H1 (cell line): ENCODE measurements at regions not wholly inside any gene's neighbourhood (a gene's known extent, or its start where the extent isn't known, plus 50 kb on each side); places are given as distances from the start of the nearest gene placed in this dataset.

Source experiments
- CTCF ChIA-PET: fragments of 300-600 bp; sonication (Branson Sonifier 250); formaldehyde crosslinking; loops from one replicate; lab custom pipeline; 2021; ENCODE audit not compliant: partially characterized antibody; lab: Charles Lee
- POLR2A ChIA-PET: fragments of 300-600 bp; sonication (Branson Sonifier 250); formaldehyde crosslinking; loops from one replicate; lab custom pipeline; 2021; ENCODE audit warnings: inconsistent platforms; ENCODE audit not compliant: partially characterized antibody; lab: Charles Lee
- DNase-seq, 2 experiments: peaks; one replicate each; pipeline versions ENCODE4 v3.0.0 to v3.0.0-alpha.2; 2010 to 2022; ENCODE audit warnings: low spot score in 2 of 2, low read depth in 1 of 2, mixed read lengths in 1 of 2
- FAIRE-seq: peaks from 2 replicates; lab custom pipeline; 2011; peaks lifted over from hg19 to GRCh38; lab: Jason Lieb, UNC
- H2AFZ ChIP-seq: 2 replicates; pipeline ENCODE4 v1.8.1; 2012; ENCODE audit warnings: low read length, inconsistent platforms
- H2AK5ac ChIP-seq: 2 replicates; pipeline ENCODE4 v1.6.1; 2013; ENCODE audit warnings: low read depth, low read length
- H2BK120ac ChIP-seq: replicated peaks from 2 replicates; pipeline ENCODE3; 2013; ENCODE audit warnings: low read depth, low read length, inconsistent platforms
- H2BK12ac ChIP-seq: 2 replicates; pipeline ENCODE4 v1.6.1; 2013; ENCODE audit warnings: low read depth, low read length
- H2BK15ac ChIP-seq: 2 replicates; pipeline ENCODE4 v1.6.1; 2013; ENCODE audit warnings: low read length
- H2BK20ac ChIP-seq: 2 replicates; pipeline ENCODE4 v1.6.1; 2013; ENCODE audit warnings: low read length
- H2BK5ac ChIP-seq: 2 replicates; pipeline ENCODE4 v1.6.1; 2013; ENCODE audit warnings: low read depth, low read length
- H3K14ac ChIP-seq: 2 replicates; pipeline ENCODE4 v1.6.1; 2013; ENCODE audit warnings: inconsistent platforms; ENCODE audit not compliant: insufficient read length
- H3K18ac ChIP-seq: 2 replicates; pipeline ENCODE4 v1.6.1; 2013; ENCODE audit warnings: low read length; ENCODE audit errors: extremely low read depth
- H3K23ac ChIP-seq: 2 replicates; pipeline ENCODE4 v1.6.1; 2013; ENCODE audit warnings: inconsistent platforms; ENCODE audit not compliant: insufficient read length
- H3K23me2 ChIP-seq: 2 replicates; pipeline ENCODE4 v1.6.1; 2013; ENCODE audit warnings: low read depth, low read length
- H3K27ac ChIP-seq: 2 replicates; pipeline ENCODE4 v1.6.1; 2011; ENCODE audit warnings: low read depth, low read length, inconsistent platforms
- H3K27me3 ChIP-seq, 4 experiments: replicated peaks in 1 of 4; 1 replicate in 1 of 4; 2 replicates in 3 of 4; pipeline versions ENCODE4 v1.6.1 to v1.8.1; 2011 to 2013; ENCODE audit warnings: low read length in 3 of 4, mild to moderate bottlenecking in 3 of 4, inconsistent platforms in 2 of 4, mixed read lengths in 2 of 4, moderate library complexity in 1 of 4; ENCODE audit not compliant: control insufficient read depth in 3 of 4, insufficient read depth in 3 of 4; ENCODE audit errors: extremely low read depth in 1 of 4
- H3K36me3 ChIP-seq, 4 experiments: 2 replicates each; pipeline versions ENCODE4 v1.6.1 to v1.8.1; 2011 to 2013; ENCODE audit warnings: mild to moderate bottlenecking in 4 of 4, low read length in 3 of 4, moderate library complexity in 2 of 4, control low read depth in 1 of 4, inconsistent platforms in 1 of 4; ENCODE audit not compliant: insufficient read depth in 4 of 4, control insufficient read depth in 2 of 4
- H3K4ac ChIP-seq: replicated peaks from 2 replicates; pipeline ENCODE3; 2013; ENCODE audit warnings: low read length, low read depth, mixed read lengths, inconsistent platforms; ENCODE audit not compliant: insufficient read length
- H3K4me1 ChIP-seq, 4 experiments: replicated peaks in 1 of 4; 1 replicate in 1 of 4; 2 replicates in 3 of 4; pipeline versions ENCODE4 v1.6.1 to v1.8.1; 2011 to 2013; ENCODE audit warnings: low read length in 3 of 4, inconsistent platforms in 2 of 4, mixed read lengths in 1 of 4; ENCODE audit not compliant: insufficient read depth in 4 of 4, control insufficient read depth in 3 of 4
- H3K4me2 ChIP-seq, 2 experiments: 2 replicates each; pipeline versions ENCODE4 v1.6.1 to v1.8.1; 2011 to 2013; ENCODE audit warnings: low read depth in 2 of 2, low read length in 2 of 2, control low read depth in 1 of 2, inconsistent platforms in 1 of 2, mild to moderate bottlenecking in 1 of 2; ENCODE audit not compliant: insufficient read depth in 1 of 2
- H3K4me3 ChIP-seq, 4 experiments: fragments of 200-600, 300-600 bp in 1 of 4; sonication (generic), shearing (Covaris generic), sonication (Bioruptor Twin) in 1 of 4; 2 replicates each; pipeline versions ENCODE4 v1.5.1 to v1.8.1; 2011 to 2016; ENCODE audit warnings: low read length in 4 of 4, low read depth in 3 of 4, control low read depth in 2 of 4, inconsistent platforms in 2 of 4, mild to moderate bottlenecking in 2 of 4, mixed read lengths in 1 of 4, moderate library complexity in 1 of 4; ENCODE audit not compliant: insufficient read depth in 2 of 4; ENCODE audit errors: extremely low read depth in 1 of 4
- H3K56ac ChIP-seq: replicated peaks from 2 replicates; pipeline ENCODE3; 2013; ENCODE audit warnings: low read depth, mild to moderate bottlenecking, mixed read lengths, low read length, inconsistent platforms; ENCODE audit not compliant: insufficient read length
- H3K79me1 ChIP-seq: 2 replicates; pipeline ENCODE4 v1.6.1; 2013; ENCODE audit warnings: low read depth, low read length, control low read depth
- H3K79me2 ChIP-seq, 2 experiments: 2 replicates each; pipeline versions ENCODE4 v1.6.1 to v1.8.1; 2012 to 2013; ENCODE audit warnings: low read length in 2 of 2, mild to moderate bottlenecking in 2 of 2, inconsistent platforms in 1 of 2; ENCODE audit not compliant: insufficient read depth in 2 of 2, control insufficient read depth in 1 of 2
- H3K9ac ChIP-seq, 4 experiments: replicated peaks in 1 of 4; 1 replicate in 1 of 4; 2 replicates in 3 of 4; pipeline versions ENCODE4 v1.6.1 to v1.8.1; 2011 to 2013; ENCODE audit warnings: low read depth in 3 of 4, low read length in 3 of 4, control low read depth in 2 of 4, mild to moderate bottlenecking in 2 of 4, moderate library complexity in 2 of 4, inconsistent platforms in 1 of 4; ENCODE audit errors: extremely low read depth in 1 of 4
- H3K9me3 ChIP-seq, 2 experiments: 2 replicates each; pipeline versions ENCODE4 v1.6.1 to v1.8.1; 2012 to 2013; ENCODE audit warnings: mild to moderate bottlenecking in 2 of 2, moderate library complexity in 2 of 2, control low read depth in 1 of 2, inconsistent platforms in 1 of 2, low read depth in 1 of 2, low read length in 1 of 2, mixed read lengths in 1 of 2; ENCODE audit not compliant: insufficient read depth in 2 of 2
- H4K20me1 ChIP-seq, 2 experiments: replicated peaks in 1 of 2; 2 replicates each; pipeline versions ENCODE3 to v1.8.1; 2011 to 2013; ENCODE audit warnings: inconsistent platforms in 2 of 2, low read length in 2 of 2, mild to moderate bottlenecking in 1 of 2; ENCODE audit not compliant: insufficient read depth in 2 of 2, control insufficient read depth in 1 of 2
- H4K5ac ChIP-seq: 2 replicates; pipeline ENCODE4 v1.6.1; 2013; ENCODE audit warnings: low read length, low read depth, mixed read lengths, inconsistent platforms; ENCODE audit not compliant: insufficient read length
- H4K8ac ChIP-seq: 2 replicates; pipeline ENCODE4 v1.8.0; 2013; ENCODE audit warnings: mild to moderate bottlenecking, moderate library complexity, low read length, inconsistent platforms; ENCODE audit not compliant: insufficient read depth; ENCODE audit errors: extremely low read depth
- H4K91ac ChIP-seq: replicated peaks from 2 replicates; pipeline ENCODE3; 2013; ENCODE audit warnings: low read length, mixed read lengths, inconsistent platforms; ENCODE audit not compliant: insufficient read length
- CBX8 ChIP-seq: fragments of 300-800, 300-1000 bp; sonication (generic); IDR thresholded peaks from 2 replicates; pipeline ENCODE4 v1.7.1; 2016; ENCODE audit warnings: low read depth, low read length, borderline replicate concordance
- CTBP2 ChIP-seq: IDR thresholded peaks from 2 replicates; pipeline ENCODE4 v1.7.0; 2011; ENCODE audit warnings: borderline replicate concordance, mild to moderate bottlenecking, moderate library complexity, mixed read lengths, low read length; ENCODE audit not compliant: insufficient read depth, insufficient read length
- KDM1A ChIP-seq: fragments of 200-600, 300-600 bp; sonication (generic); IDR thresholded peaks from 2 replicates; pipeline ENCODE4 v1.7.1; 2016; ENCODE audit warnings: mild to moderate bottlenecking, low read length, borderline replicate concordance
- SAP30 ChIP-seq: fragments of 300-600 bp; sonication (generic); IDR thresholded peaks from 2 replicates; pipeline ENCODE4 v1.7.1; 2012; ENCODE audit warnings: low read length, moderate library complexity, mild to moderate bottlenecking, inconsistent platforms; ENCODE audit not compliant: insufficient read depth, insufficient replicate concordance
- SIRT6 ChIP-seq: IDR thresholded peaks from one replicate; pipeline ENCODE4 v1.7.1; 2012; ENCODE audit warnings: low read length, inconsistent platforms
- WGBS, 2 experiments: shearing (Covaris generic) in 1 of 2; methylation state at CpG; one replicate each; pipeline versions ENCODE4 v1.1.6 to v1.1.7; 2013 to 2015; ENCODE audit warnings: low lambda C conversion rate in 2 of 2, mixed read lengths in 2 of 2, inconsistent platforms in 1 of 2, low coverage in 1 of 2, missing lambda C conversion rate in 1 of 2; ENCODE audit not compliant: insufficient replicate concordance in 2 of 2, insufficient coverage in 1 of 2, insufficient read length in 1 of 2; ENCODE audit errors: extremely low coverage in 1 of 2, missing lambda C conversion rate in 1 of 2; 5-methylcytosine and 5-hydroxymethylcytosine counted together
- TF ChIP-seq, protein P1 (sequence below): IDR thresholded peaks from 2 replicates; pipeline ENCODE4 v1.6.1; 2011; ENCODE audit warnings: low read depth, mild to moderate bottlenecking, low read length; ENCODE audit not compliant: insufficient read depth

DNA sequence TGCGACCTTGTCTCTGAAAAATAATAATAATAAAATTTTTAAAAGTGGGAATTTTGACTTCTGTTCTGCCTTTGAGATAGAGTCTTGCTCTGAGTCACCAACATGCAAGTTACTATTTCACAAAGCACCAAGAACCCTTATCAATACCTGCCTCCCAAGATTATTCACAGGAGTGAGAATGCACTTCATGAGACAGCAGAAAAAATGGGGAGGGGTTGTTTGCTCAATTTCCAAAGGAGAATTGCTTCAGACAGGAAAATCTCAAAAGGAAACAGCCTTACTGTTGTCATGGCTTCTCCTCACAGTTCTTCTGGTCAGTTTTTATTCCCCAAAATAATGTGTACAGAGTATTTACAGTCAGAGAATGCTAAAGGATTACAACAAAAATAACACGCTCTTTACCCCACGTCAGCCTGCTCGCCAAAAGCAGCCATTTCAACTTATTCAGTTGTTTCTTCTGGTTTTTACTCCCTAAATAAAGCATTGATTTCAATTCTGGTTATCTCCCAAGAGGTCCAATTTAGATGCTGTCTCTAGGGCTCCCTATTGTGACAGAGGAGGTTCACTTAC, 89.0 kb downstream of the PPCDC start:
- no peak overlapping the region for H3K27ac ChIP-seq
- H3K9ac ChIP-seq, result no peak overlapping the region
- whole genome bisulfite sequencing, 2 experiments, result 93% methylated on average over 4 of the region's 4 CpGs; no CpG with 5 or more reads in 1 of the 2 experiments
- H3K18ac ChIP-seq, result no peak overlapping the region
- no peaks in the 10 kb centered on the region; a peak in 1 of 7 replicates for H3K27me3 ChIP-seq
- H3K56ac ChIP-seq, result no peak overlapping the region
- no peak for TF ChIP-seq SAP30
- TF ChIP-seq SIRT6, result no peak
- TF ChIP-seq, protein P1, sequence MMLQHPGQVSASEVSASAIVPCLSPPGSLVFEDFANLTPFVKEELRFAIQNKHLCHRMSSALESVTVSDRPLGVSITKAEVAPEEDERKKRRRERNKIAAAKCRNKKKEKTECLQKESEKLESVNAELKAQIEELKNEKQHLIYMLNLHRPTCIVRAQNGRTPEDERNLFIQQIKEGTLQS, result no peak
- no peak for TF ChIP-seq KDM1A
- no peak for TF ChIP-seq CTBP2
- TF ChIP-seq CBX8, result no peak
- no peaks in the 10 kb centered on the region for H3K23me2 ChIP-seq
- ChIA-PET POLR2A (no interaction called here), CTCF (no interaction called here)
- no peak overlapping the region for H4K91ac ChIP-seq
- no peak for DNase-seq
- peaks cover 0 to 2% of the 10 kb centered on the region in 2 experiments for H4K20me1 ChIP-seq
- H2AFZ ChIP-seq, result no peak overlapping the region
- H3K4me1 ChIP-seq, result no peaks in the 10 kb centered on the region
- H4K8ac ChIP-seq, result no peak overlapping the region
- H3K36me3 ChIP-seq, result no peaks in the 10 kb centered on the region
- H2BK15ac ChIP-seq, result no peak overlapping the region
- H3K23ac ChIP-seq, result no peak overlapping the region
- H3K79me1 ChIP-seq, result no peaks in the 10 kb centered on the region
- no peak overlapping the region for H4K5ac ChIP-seq
- FAIRE-seq, result no peak
- H2BK20ac ChIP-seq, result no peak overlapping the region
- H2BK5ac ChIP-seq, result no peak overlapping the region
- no peak overlapping the region for H2BK120ac ChIP-seq
- H3K4me2 ChIP-seq, result no peak overlapping the region
- no peaks in the 10 kb centered on the region for H3K79me2 ChIP-seq
- H3K9me3 ChIP-seq, result peaks cover 0 to 7% of the 10 kb centered on the region in 2 experiments; a peak in 1 of 4 replicates
- H3K14ac ChIP-seq, result no peak overlapping the region
- H2BK12ac ChIP-seq, result no peak overlapping the region
- H3K4ac ChIP-seq, result no peak overlapping the region
- no peak overlapping the region for H3K4me3 ChIP-seq
- no peak overlapping the region for H2AK5ac ChIP-seq
